CD8-positive, alpha-beta memory T cell (primary cell): ENCODE measurements at regions not wholly inside any gene's neighbourhood (a gene's known extent, or its start where the extent isn't known, plus 50 kb on each side); places are given as distances from the start of the nearest gene placed in this dataset.
"Not testable (repeated sequence)": the region's sequence is repeated elsewhere in the genome, so short reads cannot be mapped to it uniquely, and the experiment has no call there.

Experiments used
- CTCF ChIA-PET: fragments of 350-600 bp; sonication (Branson Sonifier 250); formaldehyde crosslinking; loops from one replicate; lab custom pipeline; 2021; ENCODE audit warnings: antibody characterized with exemption; lab: Charles Lee
- POLR2A ChIA-PET: fragments of 350-600 bp; sonication (Branson Sonifier 250); formaldehyde crosslinking; loops from one replicate; lab custom pipeline; 2021; ENCODE audit warnings: antibody characterized with exemption; lab: Charles Lee
- DNase-seq, 5 donors: peaks; one replicate each; pipeline versions ENCODE4 v3.0.0 to v3.0.0-alpha.2; 2020 to 2022; ENCODE audit warnings: mixed read lengths in 1 of 5
- H3K27ac ChIP-seq: one replicate; pipeline ENCODE4 v1.7.0; 2013; ENCODE audit warnings: low read depth, mild to moderate bottlenecking, low read length, moderate library complexity
- H3K27me3 ChIP-seq: 2 replicates; pipeline ENCODE4 v1.7.0; 2013; ENCODE audit warnings: low read length, mild to moderate bottlenecking; ENCODE audit not compliant: insufficient read depth, poor library complexity, severe bottlenecking
- H3K36me3 ChIP-seq: 2 replicates; pipeline ENCODE4 v1.7.0; 2013; ENCODE audit warnings: mild to moderate bottlenecking, low read length, moderate library complexity; ENCODE audit not compliant: insufficient read depth
- H3K4me1 ChIP-seq: 2 replicates; pipeline ENCODE4 v1.7.0; 2013; ENCODE audit warnings: mild to moderate bottlenecking, low read length, moderate library complexity; ENCODE audit not compliant: insufficient read depth
- H3K4me3 ChIP-seq: 2 replicates; pipeline ENCODE4 v1.7.0; 2013; ENCODE audit warnings: mild to moderate bottlenecking, low read length
- H3K9me3 ChIP-seq: 2 replicates; pipeline ENCODE4 v1.7.0; 2013; ENCODE audit warnings: mild to moderate bottlenecking, low read length
- H3K27ac Mint-ChIP-seq, 8 donors: one replicate each; pipeline ENCODE4 v1.8.0; 2020 to 2021; ENCODE audit warnings: mixed read lengths in 8 of 8, mild to moderate bottlenecking in 6 of 8, inconsistent platforms in 3 of 8, moderate library complexity in 3 of 8
- H3K27me3 Mint-ChIP-seq, 2 donors: one replicate each; pipeline ENCODE4 v1.8.0; 2020 to 2021; ENCODE audit warnings: mixed read lengths in 2 of 2, mild to moderate bottlenecking in 1 of 2, moderate library complexity in 1 of 2
- H3K36me3 Mint-ChIP-seq, 3 donors: one replicate each; pipeline ENCODE4 v1.8.0; 2020 to 2021; ENCODE audit warnings: mixed read lengths in 3 of 3, inconsistent platforms in 1 of 3, mild to moderate bottlenecking in 1 of 3
- H3K4me1 Mint-ChIP-seq, 3 donors: one replicate each; pipeline ENCODE4 v1.8.0; 2020 to 2021; ENCODE audit warnings: mixed read lengths in 3 of 3, inconsistent platforms in 1 of 3, mild to moderate bottlenecking in 1 of 3
- H3K4me3 Mint-ChIP-seq, 7 donors: one replicate each; pipeline ENCODE4 v1.8.0; 2020 to 2021; ENCODE audit warnings: mixed read lengths in 7 of 7, mild to moderate bottlenecking in 6 of 7, moderate library complexity in 4 of 7, inconsistent platforms in 2 of 7
- H3K9me3 Mint-ChIP-seq, 5 donors: one replicate each; pipeline ENCODE4 v1.8.0; 2020 to 2022; ENCODE audit warnings: mixed read lengths in 5 of 5, mild to moderate bottlenecking in 3 of 5, moderate library complexity in 2 of 5, inconsistent platforms in 1 of 5

- H3K4me3 Mint-ChIP-seq, H3K9me3 ChIP-seq, H3K27me3 ChIP-seq, H3K27me3 Mint-ChIP-seq, H3K4me1 Mint-ChIP-seq, H3K36me3 ChIP-seq, CTCF ChIA-PET, POLR2A ChIA-PET, H3K4me3 ChIP-seq, H3K9me3 Mint-ChIP-seq, H3K27ac ChIP-seq, DNase-seq, H3K36me3 Mint-ChIP-seq, H3K4me1 ChIP-seq, H3K27ac Mint-ChIP-seq: not testable (repeated sequence)
These were observed 95.6 kb downstream of the FAM72B start for GRCh38 chr1:121088568-121088967.

- H3K9me3 ChIP-seq, H3K27ac ChIP-seq, H3K27me3 Mint-ChIP-seq, H3K36me3 Mint-ChIP-seq, H3K4me3 Mint-ChIP-seq, H3K27me3 ChIP-seq, H3K4me1 ChIP-seq, H3K4me3 ChIP-seq, H3K36me3 ChIP-seq, H3K4me1 Mint-ChIP-seq, CTCF ChIA-PET, H3K9me3 Mint-ChIP-seq, POLR2A ChIA-PET, DNase-seq, H3K27ac Mint-ChIP-seq: not testable (repeated sequence)
These were observed 91.7 kb downstream of the FAM72B start for GRCh38 chr1:121092329-121092968.

GRCh38 chr1:121095014-121095413 is 89.1 kb downstream of the FAM72B start:
- POLR2A ChIA-PET, H3K27ac Mint-ChIP-seq, H3K4me3 Mint-ChIP-seq, H3K9me3 Mint-ChIP-seq, DNase-seq, H3K36me3 ChIP-seq, H3K27me3 ChIP-seq, H3K9me3 ChIP-seq, CTCF ChIA-PET, H3K4me3 ChIP-seq, H3K4me1 Mint-ChIP-seq, H3K36me3 Mint-ChIP-seq, H3K4me1 ChIP-seq, H3K27me3 Mint-ChIP-seq, H3K27ac ChIP-seq: not testable (repeated sequence)

GRCh38 chr1:121097127-121097866 is 86.8 kb downstream of the FAM72B start:
- H3K36me3 ChIP-seq, POLR2A ChIA-PET, H3K9me3 Mint-ChIP-seq, H3K4me1 Mint-ChIP-seq, H3K4me3 ChIP-seq, H3K27me3 Mint-ChIP-seq, H3K27ac ChIP-seq, H3K9me3 ChIP-seq, H3K4me1 ChIP-seq, H3K27me3 ChIP-seq, H3K36me3 Mint-ChIP-seq: not testable (repeated sequence)
- DNase-seq: peak; percentile 70 to 86 (median 78)
- CTCF ChIA-PET: interaction anchor here (0.7 kb wide), 1 partner anchor 419 kb away, joined by 4 read pairs; no protein-coding TSS in a partner anchor
- peak overlapping the region in 1 of 8 donors; percentile 33 for H3K27ac Mint-ChIP-seq
- H3K4me3 Mint-ChIP-seq: peak overlapping the region in 6 of 7 donors; percentile 26 to 73 (median 56)

- H3K9me3 ChIP-seq, H3K27me3 Mint-ChIP-seq, H3K4me3 ChIP-seq, H3K4me1 Mint-ChIP-seq, H3K9me3 Mint-ChIP-seq, H3K36me3 Mint-ChIP-seq, H3K4me1 ChIP-seq, H3K36me3 ChIP-seq, H3K27ac ChIP-seq, H3K27me3 ChIP-seq, DNase-seq, CTCF ChIA-PET, H3K27ac Mint-ChIP-seq, H3K4me3 Mint-ChIP-seq, POLR2A ChIA-PET: not testable (repeated sequence)
These were observed 86.3 kb downstream of the FAM72B start for GRCh38 chr1:121097867-121098215.

- H3K27ac Mint-ChIP-seq, H3K36me3 ChIP-seq, H3K4me1 ChIP-seq, H3K9me3 Mint-ChIP-seq, POLR2A ChIA-PET, H3K36me3 Mint-ChIP-seq, H3K4me1 Mint-ChIP-seq, H3K27ac ChIP-seq, H3K27me3 ChIP-seq, H3K9me3 ChIP-seq, H3K27me3 Mint-ChIP-seq, H3K4me3 Mint-ChIP-seq, DNase-seq, CTCF ChIA-PET, H3K4me3 ChIP-seq: not testable (repeated sequence)
These were observed 75.1 kb downstream of the FAM72B start for GRCh38 chr1:121109025-121109424.

- H3K4me1 Mint-ChIP-seq, H3K36me3 Mint-ChIP-seq, H3K27me3 Mint-ChIP-seq, H3K4me3 ChIP-seq, H3K27ac Mint-ChIP-seq, DNase-seq, H3K9me3 Mint-ChIP-seq, H3K4me1 ChIP-seq, H3K9me3 ChIP-seq, H3K27me3 ChIP-seq, CTCF ChIA-PET, H3K36me3 ChIP-seq, H3K4me3 Mint-ChIP-seq, POLR2A ChIA-PET, H3K27ac ChIP-seq: not testable (repeated sequence)
These were observed 67.4 kb downstream of the FAM72B start for GRCh38 chr1:121116522-121117297.

GRCh38 chr1:121117298-121117611 is 66.9 kb downstream of the FAM72B start:
- H3K9me3 Mint-ChIP-seq, H3K27me3 ChIP-seq, H3K27ac Mint-ChIP-seq, H3K36me3 ChIP-seq, H3K4me1 ChIP-seq, H3K4me1 Mint-ChIP-seq, H3K27ac ChIP-seq, H3K4me3 ChIP-seq, H3K27me3 Mint-ChIP-seq, H3K4me3 Mint-ChIP-seq, POLR2A ChIA-PET, CTCF ChIA-PET, H3K36me3 Mint-ChIP-seq, DNase-seq, H3K9me3 ChIP-seq: not testable (repeated sequence)
